Activated T-cell treated with anti-CD3 and anti-CD28 coated beads for 1 hour (primary cell): ENCODE measurements at regions not wholly inside any gene's neighbourhood (a gene's known extent, or its start where the extent isn't known, plus 50 kb on each side); places are given as distances from the start of the nearest gene placed in this dataset.

Experiments used
- DNase-seq: peaks from one replicate; pipeline ENCODE4 v3.0.0-alpha.2; 2020; ENCODE audit warnings: low read depth

DNA sequence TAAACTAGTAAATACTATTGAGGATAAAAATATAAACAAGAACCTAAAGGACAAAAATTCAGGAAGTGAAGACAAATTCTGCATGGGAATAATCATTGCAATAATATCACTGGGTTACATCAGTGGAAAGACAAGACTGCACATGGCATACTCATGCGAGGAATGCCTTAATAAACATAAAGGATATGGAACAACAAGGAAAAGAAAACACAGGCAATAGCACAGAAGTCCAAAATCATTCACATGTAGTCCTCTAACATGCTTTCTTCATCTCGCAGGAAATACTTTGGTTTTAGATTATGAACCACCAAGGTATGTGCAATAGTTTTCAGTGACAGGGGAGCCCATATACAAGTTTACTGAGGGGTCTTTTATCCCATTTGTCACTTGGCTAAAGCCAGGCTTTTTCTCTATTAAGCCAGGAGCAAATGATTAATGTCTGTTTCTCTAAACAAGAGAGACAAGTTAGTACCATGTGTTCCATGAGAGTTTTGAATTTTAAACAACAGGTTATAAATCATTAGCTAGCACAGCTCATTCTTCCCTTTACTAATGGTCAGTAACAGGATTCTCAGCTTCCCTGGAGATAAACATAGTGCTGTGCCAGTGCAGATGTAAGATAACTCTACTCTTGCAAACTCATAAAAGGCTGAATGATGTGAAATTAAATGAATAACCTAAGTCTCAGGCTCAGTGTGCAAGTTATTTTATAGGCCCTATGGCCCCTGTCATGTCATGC lies 353.6 kb upstream of the FSIP2 start:
- DNase-seq: no peak

DNA sequence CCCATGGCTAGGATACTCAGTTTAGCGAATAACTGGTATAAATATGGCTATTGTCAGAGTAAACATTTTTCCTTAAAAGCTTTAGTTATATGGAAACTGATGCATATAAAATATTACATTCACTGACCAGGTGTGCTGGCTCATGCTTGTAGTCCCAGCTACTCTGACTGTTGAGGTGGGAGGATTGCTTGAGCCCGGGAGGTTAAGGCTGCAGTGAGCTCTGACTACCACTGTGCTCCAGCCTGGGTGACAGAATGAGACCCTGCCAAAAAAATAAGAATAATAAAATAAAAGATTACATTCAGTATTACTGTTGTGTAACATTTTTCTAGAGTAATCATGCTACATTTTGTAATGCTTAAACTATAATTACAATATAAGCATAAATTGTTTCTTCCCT lies 350.4 kb upstream of the FSIP2 start:
- DNase-seq: no peak

DNA sequence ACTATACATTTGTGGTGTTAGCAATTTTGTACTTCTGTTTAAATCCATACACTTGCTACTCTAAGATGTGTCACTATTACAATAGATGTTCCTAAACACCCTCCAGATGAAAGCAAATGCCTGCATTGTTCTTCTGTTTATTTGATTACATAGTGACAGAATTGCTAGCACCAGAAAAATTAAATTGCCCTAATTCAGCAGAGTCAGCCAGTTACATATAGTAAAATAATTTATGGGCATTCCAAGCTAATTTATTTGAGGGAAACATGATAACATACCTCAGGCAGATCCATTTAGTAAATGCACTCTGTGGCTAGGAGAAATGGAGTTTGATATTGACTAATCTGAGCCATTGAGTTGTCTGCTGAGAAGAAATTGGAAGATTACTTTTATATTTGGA lies 347.1 kb upstream of the FSIP2 start:
- DNase-seq: no peak

DNA sequence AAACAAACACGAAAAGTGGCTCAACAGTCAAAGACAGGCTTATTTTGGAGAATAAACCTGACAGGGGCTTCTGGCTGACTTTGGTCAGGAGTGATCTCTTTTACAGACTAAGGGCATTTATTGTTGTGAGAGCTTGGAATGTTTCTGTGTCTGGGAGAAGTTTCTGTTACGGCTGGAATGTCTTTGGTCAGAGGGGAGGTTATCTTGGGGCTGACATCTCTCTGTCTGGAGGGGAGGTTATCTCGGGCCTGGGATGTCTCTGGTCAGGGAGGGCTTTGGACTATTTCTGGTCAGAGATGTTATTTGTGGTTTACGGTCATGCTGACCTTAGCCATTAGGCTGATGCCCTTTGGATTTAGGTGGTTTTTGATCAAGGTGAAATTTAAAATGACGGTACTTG lies 345.5 kb upstream of the FSIP2 start:
- no peak for DNase-seq

DNA sequence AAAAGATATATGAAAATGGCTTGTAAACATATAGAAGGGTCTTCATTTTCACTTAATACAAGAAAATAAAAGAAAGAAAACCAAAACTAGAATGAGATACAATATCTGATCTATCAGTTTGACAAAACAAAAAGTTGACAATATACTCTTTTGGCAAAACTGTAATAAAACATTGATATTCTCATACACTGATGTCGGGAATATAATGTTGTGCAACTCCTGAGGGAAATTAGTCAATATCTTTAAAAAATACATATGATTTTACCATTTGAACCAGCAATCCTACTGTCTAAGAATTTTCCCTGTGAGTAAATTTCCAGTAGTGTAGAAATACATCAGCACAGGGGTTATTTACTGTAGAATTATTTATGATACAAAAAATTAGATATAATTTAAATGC lies 336.1 kb upstream of the FSIP2 start:
- no peak for DNase-seq

DNA sequence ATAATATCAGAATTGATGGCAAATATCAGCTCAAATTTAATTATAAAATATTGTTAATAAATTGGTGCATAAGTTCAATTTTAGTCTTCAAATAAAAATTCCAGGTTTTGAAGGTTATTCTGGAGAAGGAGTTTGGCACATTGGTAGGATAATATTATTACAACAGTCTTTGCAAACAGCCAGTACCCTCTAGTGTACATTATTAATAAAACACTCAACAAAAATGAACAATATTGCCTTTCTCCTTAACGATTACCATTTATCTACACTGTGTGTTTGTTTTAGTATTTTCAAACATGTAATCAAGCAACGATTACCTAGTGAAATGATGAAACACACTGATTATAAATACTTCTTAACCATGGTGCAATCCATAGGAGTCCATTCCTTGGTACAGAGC lies 334.0 kb upstream of the FSIP2 start:
- no peak for DNase-seq

DNA sequence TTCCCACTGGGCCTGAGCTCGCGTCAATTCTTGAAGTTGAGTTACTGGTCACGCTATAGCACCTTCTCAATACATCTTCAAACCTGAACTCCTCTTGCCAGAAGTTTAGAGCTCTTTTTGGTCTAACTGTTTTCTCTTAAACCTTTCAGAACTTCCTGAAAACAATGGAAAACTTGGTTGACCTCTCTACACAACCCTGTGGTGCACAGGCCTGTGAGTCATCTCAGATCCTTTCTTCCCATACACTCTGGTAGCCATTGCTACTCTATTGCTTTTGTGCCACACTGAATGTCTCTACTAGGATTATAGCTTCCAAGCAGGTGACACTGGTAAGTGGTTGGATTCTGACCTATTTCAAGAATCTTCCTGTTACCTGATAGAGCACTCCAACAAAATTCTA lies 321.5 kb upstream of the FSIP2 start:
- DNase-seq: no peak

DNA sequence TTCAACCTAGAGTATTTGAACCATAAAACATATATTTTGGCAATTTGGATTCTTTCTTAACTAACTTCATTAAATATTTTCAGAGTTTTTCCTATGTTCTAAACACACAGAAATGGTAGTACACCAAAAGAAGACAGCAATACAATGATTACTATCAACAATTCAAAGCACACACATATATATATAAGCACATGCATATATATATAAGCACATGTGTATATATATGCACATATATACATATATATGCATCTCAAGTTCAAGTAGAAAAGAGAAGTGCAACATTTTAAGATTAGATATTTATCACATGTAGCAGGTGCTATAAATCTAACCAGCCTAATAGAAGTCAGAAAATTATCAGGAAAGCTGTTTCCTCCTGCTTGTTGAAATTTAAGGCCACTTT lies 320.9 kb upstream of the FSIP2 start:
- DNase-seq: no peak

DNA sequence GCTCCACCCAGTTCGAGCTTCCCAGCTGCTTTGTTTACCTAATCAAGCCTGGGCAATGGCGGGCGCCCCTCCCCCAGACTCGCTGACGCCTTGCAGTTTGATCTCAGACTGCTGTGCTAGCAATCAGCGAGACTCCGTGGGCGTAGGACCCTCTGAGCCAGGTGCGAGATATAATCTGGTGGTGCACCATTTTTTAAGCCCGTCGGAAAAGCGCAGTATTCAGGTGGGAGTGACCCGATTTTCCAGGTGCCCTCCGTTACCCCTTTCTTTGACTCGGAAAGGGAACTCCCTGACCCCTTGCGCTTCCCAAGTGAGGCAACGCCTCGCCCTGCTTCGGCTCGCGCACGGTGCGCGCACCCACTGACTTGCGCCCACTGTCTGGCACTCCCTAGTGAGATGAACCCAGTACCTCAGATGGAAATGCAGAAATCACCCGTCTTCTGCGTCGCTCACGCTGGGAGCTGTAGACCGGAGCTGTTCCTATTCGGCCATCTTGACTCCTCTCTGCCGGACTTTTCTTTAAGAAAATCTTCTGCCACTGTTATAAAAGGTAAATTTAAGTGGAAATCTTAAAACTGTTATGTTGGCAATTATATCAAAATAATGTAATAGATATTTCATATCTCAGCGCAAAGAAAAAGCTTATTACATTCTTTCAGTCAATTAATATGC lies 313.5 kb upstream of the FSIP2 start:
- peak; percentile 0 for DNase-seq

DNA sequence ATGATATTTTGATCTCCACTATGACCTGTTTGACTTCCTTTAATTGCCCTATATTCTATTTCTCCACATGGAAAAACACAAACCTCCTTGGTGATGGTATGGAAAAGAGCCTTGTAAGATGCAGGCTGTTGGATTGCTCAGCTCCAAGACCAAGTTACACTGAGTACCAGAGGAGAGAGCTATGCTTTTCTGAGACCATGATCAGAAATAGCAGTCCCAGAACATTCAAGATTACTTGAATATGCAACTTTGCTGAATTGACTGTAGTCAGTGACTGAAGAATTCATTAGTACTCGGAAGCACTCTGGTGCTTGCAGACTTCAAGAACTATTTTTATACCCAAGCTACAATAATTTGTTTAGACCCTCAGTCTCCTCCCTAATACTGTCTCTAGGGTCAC lies 310.6 kb upstream of the FSIP2 start:
- DNase-seq: no peak

DNA sequence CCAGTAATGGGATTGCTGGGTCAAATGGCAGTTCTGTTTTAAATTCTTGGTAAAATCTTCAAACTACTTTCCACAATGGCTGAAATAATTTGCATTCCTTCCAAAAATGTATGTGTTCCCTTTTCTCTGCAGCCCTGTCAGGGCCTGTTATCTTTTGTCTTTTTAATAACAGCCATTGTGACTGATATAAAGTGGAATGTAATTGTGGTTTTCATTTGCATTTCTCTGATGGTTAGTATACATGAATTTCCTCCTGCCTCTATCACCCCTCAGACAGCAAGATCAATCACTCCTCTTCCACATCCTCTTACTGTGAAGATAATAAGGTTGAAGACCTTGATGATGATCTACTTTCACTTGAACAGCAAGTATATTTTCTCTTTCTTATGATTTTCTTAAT lies 304.8 kb upstream of the FSIP2 start:
- DNase-seq: no peak

DNA sequence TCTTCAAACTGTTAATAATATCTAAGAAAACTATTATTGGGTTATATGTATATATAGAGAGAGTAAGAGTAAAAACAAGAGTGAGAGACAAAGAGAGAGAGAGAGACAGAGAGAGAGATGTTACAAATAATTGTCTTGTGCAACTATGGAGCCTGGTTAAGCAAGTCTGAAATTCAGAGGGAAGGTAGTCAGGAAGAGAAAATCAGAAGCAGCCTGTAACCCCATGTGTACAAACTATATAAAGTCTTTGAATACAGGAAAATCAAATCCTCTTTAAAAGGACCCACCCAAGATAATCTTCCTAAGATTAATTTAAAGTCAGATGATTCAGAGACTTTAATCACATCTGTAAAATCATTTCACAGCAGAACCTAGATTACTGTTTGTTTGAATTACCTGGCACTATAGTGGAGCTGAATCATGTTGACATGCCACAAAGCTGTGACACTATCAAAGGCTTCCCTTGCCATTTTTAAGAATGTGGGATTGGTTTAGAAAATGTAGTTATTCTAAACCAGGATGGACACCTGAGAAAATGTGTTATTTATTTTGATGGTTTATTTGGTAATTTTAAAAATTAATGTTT lies 301.7 kb upstream of the FSIP2 start:
- DNase-seq: no peak

DNA sequence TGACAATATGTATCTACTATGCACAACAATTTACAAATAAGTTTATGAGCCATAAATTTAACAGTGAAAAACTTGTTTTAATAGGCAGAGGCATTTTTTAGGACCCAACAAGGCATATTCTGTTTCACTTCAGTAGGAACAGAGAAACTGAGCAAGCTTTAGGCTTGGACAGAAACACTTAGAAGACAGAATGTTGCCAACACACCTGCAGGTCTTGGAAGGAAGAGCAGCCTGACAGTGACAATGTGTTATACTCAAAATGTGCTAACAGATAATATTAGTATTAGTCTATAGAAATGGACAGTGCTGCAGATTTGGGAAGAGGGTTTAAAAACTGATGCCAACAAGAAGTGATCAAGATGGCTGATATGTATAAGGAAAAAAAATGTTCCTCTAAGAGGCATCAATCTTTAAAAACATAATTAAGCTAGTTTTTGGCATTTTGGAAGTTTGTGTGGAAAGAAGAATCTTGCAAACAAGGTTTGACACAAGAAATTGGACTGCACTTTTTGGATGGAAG lies 297.1 kb upstream of the FSIP2 start:
- DNase-seq: no peak

DNA sequence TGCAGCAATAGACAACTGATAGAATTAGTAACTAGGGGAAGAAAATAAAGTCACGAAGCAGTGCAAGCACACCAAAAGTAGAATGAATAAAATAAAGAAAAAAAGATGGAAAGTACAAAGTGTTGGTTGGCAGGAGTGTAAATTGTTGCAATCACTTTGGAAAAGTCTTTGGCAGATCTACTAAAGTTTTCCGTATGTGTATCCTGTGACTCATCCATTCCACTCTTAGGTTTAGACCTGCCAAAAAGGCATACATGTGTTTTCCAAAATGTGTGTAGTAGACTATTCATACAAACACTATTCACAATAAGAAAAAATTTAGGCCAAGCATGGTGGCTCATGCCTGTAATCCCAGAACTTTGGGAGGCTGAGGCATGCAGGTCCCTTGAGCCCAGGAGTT lies 282.1 kb upstream of the FSIP2 start:
- DNase-seq: no peak

DNA sequence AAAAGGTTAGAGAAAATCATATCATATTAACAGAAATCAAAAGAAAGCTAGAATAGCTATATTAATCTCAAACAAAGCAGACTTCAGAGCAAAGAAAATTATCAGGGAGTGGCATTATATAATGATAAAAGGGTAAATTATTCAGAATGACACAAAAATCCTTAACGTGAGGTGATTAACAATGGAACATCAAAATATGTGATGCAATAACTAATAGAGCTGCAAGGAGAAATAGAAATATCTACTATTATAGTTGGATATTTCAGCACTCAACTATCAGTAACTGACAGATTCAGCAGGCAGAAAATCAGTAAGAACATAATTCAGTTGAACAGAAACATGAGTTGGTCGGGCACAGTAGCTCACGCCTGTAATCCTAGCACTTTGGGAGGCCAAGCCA lies 275.1 kb upstream of the FSIP2 start:
- no peak for DNase-seq

DNA sequence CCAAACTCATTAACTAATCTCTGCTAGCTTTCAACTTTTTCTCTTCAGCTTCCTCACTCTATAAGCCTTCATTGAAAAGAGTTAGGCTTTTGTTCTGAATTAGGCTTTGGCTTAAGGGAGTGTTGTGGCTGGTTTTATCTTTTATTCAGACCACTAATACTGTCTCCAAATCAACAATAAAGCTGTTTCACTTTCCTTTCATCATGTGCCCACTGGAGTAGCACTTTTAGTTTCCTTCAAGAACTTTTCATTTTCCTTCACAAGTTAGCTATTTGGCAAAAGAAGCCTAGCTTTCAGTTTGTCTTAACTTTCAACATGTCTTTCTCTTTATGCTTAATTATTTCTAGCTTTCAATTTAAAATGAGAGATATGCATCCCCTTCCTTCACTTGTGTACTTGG lies 271.7 kb upstream of the FSIP2 start:
- no peak for DNase-seq

DNA sequence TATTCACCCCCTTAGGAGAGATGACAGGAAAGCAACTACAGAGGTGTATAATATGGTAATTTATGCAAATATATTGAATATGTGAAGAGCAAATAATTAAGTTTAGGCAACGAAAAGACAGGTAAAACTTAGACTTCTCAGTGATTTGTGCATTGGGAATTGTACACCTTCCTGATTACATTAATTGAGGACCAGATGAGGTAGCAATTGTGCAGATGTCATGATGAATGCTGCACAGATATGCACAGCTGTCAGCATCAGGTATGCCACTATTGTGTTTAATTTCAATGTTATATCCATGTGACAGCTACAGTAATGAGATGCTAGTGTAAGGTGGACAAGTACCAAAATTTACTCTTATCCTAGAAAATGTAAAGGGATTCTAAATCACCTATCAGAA lies 267.2 kb upstream of the FSIP2 start:
- DNase-seq: no peak

DNA sequence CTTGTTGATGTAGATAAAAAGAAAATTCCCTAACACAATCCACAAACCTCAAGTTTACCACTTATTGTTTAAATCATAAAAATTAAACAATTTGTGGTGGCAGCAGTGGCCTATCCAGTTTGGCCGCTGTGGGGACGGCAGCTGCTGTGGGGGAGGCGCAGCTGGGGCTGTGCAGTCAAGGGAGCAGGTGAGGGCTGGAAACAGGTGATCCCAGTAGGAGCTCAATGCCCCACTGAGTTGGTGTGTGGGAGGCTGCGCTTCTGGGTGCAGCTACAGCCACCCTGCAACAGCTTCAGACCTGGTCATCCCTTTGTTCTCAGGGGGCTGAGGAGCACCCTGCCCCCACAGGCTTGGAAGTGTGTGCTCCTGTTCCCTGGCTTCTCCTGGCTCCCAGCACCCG lies 266.0 kb upstream of the FSIP2 start:
- no peak for DNase-seq

DNA sequence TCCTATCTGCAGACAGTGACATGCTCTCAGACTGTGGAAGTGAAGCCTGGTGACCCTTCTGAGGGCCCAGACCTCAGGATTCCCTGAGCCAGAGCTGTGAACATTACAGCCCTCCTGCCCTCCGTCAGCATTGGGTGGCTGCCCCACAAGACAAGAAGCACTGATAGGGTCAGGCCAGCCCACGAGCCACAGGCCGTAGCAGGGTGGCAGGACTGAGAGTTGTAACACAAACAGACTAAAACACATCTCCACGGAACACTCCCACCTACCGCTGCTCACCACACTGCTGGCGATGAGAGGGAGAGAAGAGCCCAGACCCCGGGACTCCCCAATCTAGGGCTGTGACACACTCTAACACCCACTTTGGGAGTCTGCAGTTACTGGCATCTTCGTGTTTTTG lies 264.8 kb upstream of the FSIP2 start:
- DNase-seq: no peak

DNA sequence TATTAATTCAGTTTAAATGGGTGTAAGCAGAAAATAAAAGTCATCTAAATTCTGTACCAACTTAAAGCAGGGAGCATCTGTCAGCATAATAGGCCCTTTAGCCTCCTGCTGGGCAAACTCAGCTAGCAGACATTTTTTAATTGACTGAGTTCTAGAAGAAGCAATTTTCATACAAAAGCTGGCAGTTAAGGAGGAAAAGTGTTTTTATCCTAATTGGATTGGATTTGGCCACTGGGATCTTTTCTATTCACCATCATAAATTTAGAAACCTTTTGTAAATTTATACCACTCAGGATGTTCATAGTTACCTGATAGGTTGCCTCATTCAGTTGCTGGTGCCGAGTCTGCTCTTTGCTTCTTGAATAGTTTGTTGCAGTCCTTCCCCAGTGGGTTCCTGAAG lies 262.7 kb upstream of the FSIP2 start:
- DNase-seq: no peak

DNA sequence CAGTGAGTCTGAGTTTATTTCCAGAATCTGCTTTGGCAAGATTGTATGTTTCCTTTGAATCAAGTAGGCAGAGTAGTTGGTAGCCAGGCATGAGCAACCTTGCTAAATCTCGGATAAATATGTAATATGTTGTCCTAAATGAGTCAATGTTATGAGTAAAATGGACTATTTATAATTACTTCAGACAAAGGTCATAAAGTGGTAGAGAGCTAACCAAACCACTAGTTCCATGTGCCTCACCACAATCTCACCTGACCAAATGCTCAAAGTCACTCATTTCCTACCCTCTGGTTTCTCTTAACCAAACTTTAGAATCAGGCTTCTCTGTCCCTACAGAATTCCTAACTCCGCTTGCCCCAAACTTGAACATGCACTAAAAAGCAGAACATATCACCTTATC lies 261.2 kb upstream of the FSIP2 start:
- DNase-seq: no peak

DNA sequence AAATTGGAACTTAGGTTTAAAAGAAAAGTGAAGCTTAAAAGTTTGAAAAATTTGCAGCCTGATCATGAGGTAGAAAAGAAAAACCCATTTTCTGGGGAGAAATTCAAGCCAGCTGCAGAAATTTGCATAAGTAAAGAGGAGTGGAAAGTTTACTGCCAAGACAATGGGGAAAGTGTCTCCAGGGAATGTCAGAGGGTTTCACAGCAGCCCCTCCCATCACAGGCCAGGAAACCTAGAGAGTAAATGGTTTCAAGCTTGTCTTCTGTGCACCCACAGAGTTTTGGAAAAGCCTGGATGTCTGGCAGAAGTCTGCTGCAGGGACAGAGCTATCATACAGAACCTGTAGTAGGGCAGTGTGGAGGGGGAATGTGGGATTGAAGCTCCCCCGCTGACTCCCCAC lies 254.0 kb upstream of the FSIP2 start:
- DNase-seq: no peak

DNA sequence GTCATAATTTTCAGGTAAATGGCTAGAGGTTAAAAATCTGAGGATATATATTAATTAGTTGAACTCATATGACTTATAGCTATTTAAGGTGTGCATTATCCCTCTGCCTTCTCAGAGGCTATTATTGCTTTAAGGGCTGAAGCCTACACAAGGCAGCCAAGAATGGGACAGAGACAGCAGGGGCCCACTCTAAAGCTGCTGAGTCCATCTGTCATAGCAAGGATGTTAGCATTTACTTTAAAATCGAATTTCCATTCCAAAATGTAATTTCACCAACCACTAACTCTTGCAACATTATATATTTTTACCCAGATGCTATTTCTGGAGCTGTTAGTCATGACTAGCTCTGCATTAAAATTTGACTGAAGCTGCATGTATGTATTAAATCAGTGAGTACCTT lies 236.3 kb upstream of the FSIP2 start:
- DNase-seq: no peak

DNA sequence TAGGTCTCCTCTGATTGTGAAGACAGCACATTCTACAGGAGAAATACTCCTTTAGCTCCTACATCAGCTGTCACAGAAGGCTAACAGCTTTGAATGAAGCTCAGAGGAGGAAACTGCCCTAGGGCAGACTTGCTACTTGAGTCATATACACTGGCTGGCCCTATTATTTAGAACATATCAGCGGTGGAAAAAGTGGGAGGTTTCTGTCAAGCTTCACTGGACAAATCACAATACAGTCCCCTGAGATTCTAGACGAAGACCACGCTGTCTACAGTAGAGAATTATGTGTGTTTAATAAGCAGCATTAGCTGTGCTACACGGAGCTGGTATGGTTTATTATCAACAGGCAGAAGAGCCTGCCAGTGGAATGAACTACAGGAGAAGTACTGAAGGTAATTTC lies 230.9 kb upstream of the FSIP2 start:
- DNase-seq: no peak
